ENCODE measurements at regions not wholly inside any gene's neighbourhood (a gene's known extent, or its start where the extent isn't known, plus 50 kb on each side); places are given as distances from the start of the nearest gene placed in this dataset.

GRCh38 chr15:92231461-92231860 is 162.2 kb upstream of the ST8SIA2 start:
- RAD21 ChIA-PET (ENCODE audit: low non-redundant PET in 1 of 2, low total read pairs in 2 of 2, uncharacterized antibody in 2 of 2, unreplicated experiment in 2 of 2), result no interaction called here
- CTCF ChIA-PET, result no interaction called here

DNA sequence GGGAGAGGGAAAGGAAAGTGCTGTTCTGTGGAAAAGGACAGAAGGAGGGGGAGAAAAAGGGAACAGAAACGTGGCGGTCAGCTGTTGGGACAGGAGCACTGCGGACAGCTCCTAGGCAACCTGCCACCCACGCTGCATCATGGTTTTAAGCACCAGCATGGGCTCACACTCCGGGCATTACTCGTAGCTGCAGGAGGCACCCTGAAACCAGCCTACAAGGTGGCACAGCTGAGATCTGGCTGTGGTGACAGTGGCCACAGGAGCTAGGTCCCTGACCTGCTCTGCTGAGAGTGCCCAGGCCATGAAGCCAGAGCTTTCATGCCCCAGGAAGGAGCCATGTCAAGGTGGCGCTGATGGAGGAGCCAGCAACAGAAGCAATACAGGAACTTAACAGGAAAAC is 161.4 kb upstream of the ST8SIA2 start:
- no peaks in the 10 kb centered on the region for H3K79me2 ChIP-seq (ENCODE audit: insufficient read depth, low read length)
- BruUV-seq (replicated peaks), result no TSS peak

More at GRCh38 chr15:92231461-92231860, 162.2 kb upstream of the ST8SIA2 start:
- Histone ChIP-seq H3K4me3 (replicated peaks in 1 of 2; ENCODE audit: low read depth in 1 of 2, low read length in 2 of 2) (no peak overlapping the region), H3K27me3 (ENCODE audit: insufficient read depth, low read length) (no peaks in the 10 kb centered on the region; the same call in 1 of the 2 replicates), H3K4me1 (ENCODE audit: control insufficient read depth in 1 of 2, insufficient read depth in 2 of 2, low read length in 2 of 2) (no peaks in the 10 kb centered on the region), H3K79me2 (ENCODE audit: insufficient read depth, low read length) (no peaks in the 10 kb centered on the region), H2AFZ (ENCODE audit: low read depth, low read length, poor library complexity, severe bottlenecking) (no peak overlapping the region), H3K9me3 (ENCODE audit: control insufficient read depth in 1 of 2, insufficient read depth in 1 of 2, low read depth in 1 of 2, low read length in 2 of 2) (no peaks in the 10 kb centered on the region), H3K36me3 (ENCODE audit: control insufficient read depth in 1 of 2, insufficient read depth in 2 of 2, low read length in 2 of 2) (no peaks in the 10 kb centered on the region), H3K27ac (ENCODE audit: low read depth, low read length) (no peak overlapping the region), H3K9ac (ENCODE audit: low read length) (no peak overlapping the region), H3K9me2 (ENCODE audit: insufficient read depth) (no peaks in the 10 kb centered on the region), H4K20me1 (ENCODE audit: insufficient read depth) (no peaks in the 10 kb centered on the region), H3K4me2 (ENCODE audit: low read length) (no peak overlapping the region)
- DNase-seq (ENCODE audit: low read depth, low spot score), result no peak
- TF ChIP-seq POLR2AphosphoS5 (IDR thresholded peaks at IDR 0.05; ENCODE audit: low read depth, low read length), result no peak
- no peak for TF ChIP-seq FOSL1 (IDR thresholded peaks at IDR 0.05; ENCODE audit: low read depth)
- no peak for TF ChIP-seq JUND (IDR thresholded peaks at IDR 0.05)
- TF ChIP-seq RAD21 (IDR thresholded peaks at IDR 0.05; ENCODE audit: low read depth), result no peak
- TF ChIP-seq CBX3 (IDR thresholded peaks at IDR 0.05; ENCODE audit: low read depth), result no peak
- TF ChIP-seq, protein P1, sequence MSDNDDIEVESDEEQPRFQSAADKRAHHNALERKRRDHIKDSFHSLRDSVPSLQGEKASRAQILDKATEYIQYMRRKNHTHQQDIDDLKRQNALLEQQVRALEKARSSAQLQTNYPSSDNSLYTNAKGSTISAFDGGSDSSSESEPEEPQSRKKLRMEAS (IDR thresholded peaks at IDR 0.05), result no peak
- TF ChIP-seq EZH2 (IDR thresholded peaks at IDR 0.05), result no peak
- TF ChIP-seq EZH2phosphoT487 (IDR thresholded peaks at IDR 0.05; ENCODE audit: borderline replicate concordance), result no peak
- TF ChIP-seq, protein P2, sequence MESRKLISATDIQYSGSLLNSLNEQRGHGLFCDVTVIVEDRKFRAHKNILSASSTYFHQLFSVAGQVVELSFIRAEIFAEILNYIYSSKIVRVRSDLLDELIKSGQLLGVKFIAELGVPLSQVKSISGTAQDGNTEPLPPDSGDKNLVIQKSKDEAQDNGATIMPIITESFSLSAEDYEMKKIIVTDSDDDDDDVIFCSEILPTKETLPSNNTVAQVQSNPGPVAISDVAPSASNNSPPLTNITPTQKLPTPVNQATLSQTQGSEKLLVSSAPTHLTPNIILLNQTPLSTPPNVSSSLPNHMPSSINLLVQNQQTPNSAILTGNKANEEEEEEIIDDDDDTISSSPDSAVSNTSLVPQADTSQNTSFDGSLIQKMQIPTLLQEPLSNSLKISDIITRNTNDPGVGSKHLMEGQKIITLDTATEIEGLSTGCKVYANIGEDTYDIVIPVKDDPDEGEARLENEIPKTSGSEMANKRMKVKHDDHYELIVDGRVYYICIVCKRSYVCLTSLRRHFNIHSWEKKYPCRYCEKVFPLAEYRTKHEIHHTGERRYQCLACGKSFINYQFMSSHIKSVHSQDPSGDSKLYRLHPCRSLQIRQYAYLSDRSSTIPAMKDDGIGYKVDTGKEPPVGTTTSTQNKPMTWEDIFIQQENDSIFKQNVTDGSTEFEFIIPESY (IDR thresholded peaks at IDR 0.05; ENCODE audit: extremely low read depth, insufficient replicate concordance, low read length), result no peak
- no peak for TF ChIP-seq EGR1 (IDR thresholded peaks at IDR 0.05; ENCODE audit: low read depth)
- no peak for TF ChIP-seq SRF (IDR thresholded peaks at IDR 0.05; ENCODE audit: low read depth)
- no peak for TF ChIP-seq SP1 (IDR thresholded peaks at IDR 0.05; ENCODE audit: low read depth)
- no peak for ATAC-seq
- intact Hi-C loops (cut with micrococcal nuclease), result no loop called here
- BruUV-seq (replicated peaks), result no TSS peak
- POLR2A ChIA-PET, result no interaction called here

More for the DNA sequence above, 161.4 kb upstream of the ST8SIA2 start:
- Histone ChIP-seq H2AFZ (ENCODE audit: low read depth, low read length, poor library complexity, severe bottlenecking) (no peak overlapping the region), H3K4me3 (replicated peaks in 1 of 2; ENCODE audit: low read depth in 1 of 2, low read length in 2 of 2) (no peak overlapping the region), H4K20me1 (ENCODE audit: insufficient read depth) (no peaks in the 10 kb centered on the region), H3K36me3 (ENCODE audit: control insufficient read depth in 1 of 2, insufficient read depth in 2 of 2, low read length in 2 of 2) (no peaks in the 10 kb centered on the region), H3K4me2 (ENCODE audit: low read length) (no peak overlapping the region), H3K9me2 (ENCODE audit: insufficient read depth) (no peaks in the 10 kb centered on the region), H3K9me3 (ENCODE audit: control insufficient read depth in 1 of 2, insufficient read depth in 1 of 2, low read depth in 1 of 2, low read length in 2 of 2) (no peaks in the 10 kb centered on the region), H3K9ac (ENCODE audit: low read length) (no peak overlapping the region), H3K4me1 (ENCODE audit: control insufficient read depth in 1 of 2, insufficient read depth in 2 of 2, low read length in 2 of 2) (no peaks in the 10 kb centered on the region), H3K27ac (ENCODE audit: low read depth, low read length) (no peak overlapping the region), H3K27me3 (ENCODE audit: insufficient read depth, low read length) (no peaks in the 10 kb centered on the region; the same call in 1 of the 2 replicates)
- no peak for TF ChIP-seq EZH2 (IDR thresholded peaks at IDR 0.05)
- ChIA-PET POLR2A (no interaction called here), RAD21 (ENCODE audit: low non-redundant PET in 1 of 2, low total read pairs in 2 of 2, uncharacterized antibody in 2 of 2, unreplicated experiment in 2 of 2) (no interaction called here), CTCF (no interaction called here)
- intact Hi-C loops (cut with micrococcal nuclease), result no loop called here
- ATAC-seq (no peak), DNase-seq (ENCODE audit: low read depth, low spot score) (no peak)

Measured in HCT116 (cell line).